HepG2 (cell line): ENCODE measurements at regions not wholly inside any gene's neighbourhood (a gene's known extent, or its start where the extent isn't known, plus 50 kb on each side); places are given as distances from the start of the nearest gene placed in this dataset.

Experiments
- AHR ChIP-seq: IDR thresholded peaks from 2 replicates; pipeline ENCODE4 v1.6.1; 2018; ENCODE audit warnings: missing genetic modification reagents, missing compliant biosample characterization
- MLLT10 ChIP-seq: sonication (generic); formaldehyde crosslinking; IDR thresholded peaks from 2 replicates; pipeline ENCODE4 v1.4.0; 2020; ENCODE audit warnings: missing genetic modification reagents
- NAIF1 ChIP-seq: sonication (generic); formaldehyde crosslinking; IDR thresholded peaks from 2 replicates; pipeline ENCODE4 v1.5.0; 2020; ENCODE audit warnings: mild to moderate bottlenecking, missing genetic modification reagents, borderline replicate concordance
- NFYC ChIP-seq: IDR thresholded peaks from 2 replicates; pipeline ENCODE4 v1.6.1; 2016; ENCODE audit warnings: missing genetic modification reagents, missing compliant biosample characterization
- SP140L ChIP-seq: sonication (generic); formaldehyde crosslinking; IDR thresholded peaks from 2 replicates; pipeline ENCODE4 v1.4.0; 2020; ENCODE audit warnings: missing genetic modification reagents, borderline replicate concordance
- XBP1 ChIP-seq: sonication (generic); formaldehyde crosslinking; IDR thresholded peaks from 2 replicates; pipeline ENCODE4 v1.5.0; 2020; ENCODE audit warnings: missing genetic modification reagents
- ZBTB42 ChIP-seq: sonication (generic); formaldehyde crosslinking; IDR thresholded peaks from 2 replicates; pipeline ENCODE4 v1.5.0; 2020; ENCODE audit warnings: mild to moderate bottlenecking, missing genetic modification reagents
- ZNF205 ChIP-seq: IDR thresholded peaks from 2 replicates; pipeline ENCODE4 v1.6.1; 2018; ENCODE audit warnings: missing biosample characterization, missing genetic modification reagents
- ZNF589 ChIP-seq: sonication (generic); formaldehyde crosslinking; conservative IDR thresholded peaks from 2 replicates; pipeline ENCODE4 v1.8.0; 2022; ENCODE audit warnings: mild to moderate bottlenecking, moderate library complexity, missing genetic modification reagents
- ZNF670 ChIP-seq: sonication (generic); formaldehyde crosslinking; IDR thresholded peaks from 2 replicates; pipeline ENCODE4 v1.8.0; 2022; ENCODE audit warnings: mild to moderate bottlenecking, missing genetic modification reagents, borderline replicate concordance
- ZNF720 ChIP-seq: sonication (generic); formaldehyde crosslinking; IDR thresholded peaks from 2 replicates; pipeline ENCODE4 v1.4.0; 2020; ENCODE audit warnings: missing genetic modification reagents
- ZNF780A ChIP-seq: sonication (generic); formaldehyde crosslinking; IDR thresholded peaks from 2 replicates; pipeline ENCODE4 v1.8.0; 2022; ENCODE audit warnings: mild to moderate bottlenecking, missing genetic modification reagents, moderate library complexity
- ZNF816 ChIP-seq: sonication (generic); formaldehyde crosslinking; IDR thresholded peaks from 2 replicates; pipeline ENCODE4 v1.8.0; 2022; ENCODE audit warnings: missing genetic modification reagents, mild to moderate bottlenecking, borderline replicate concordance
- ZNF850 ChIP-seq: sonication (generic); formaldehyde crosslinking; conservative IDR thresholded peaks from 2 replicates; pipeline ENCODE4 v1.9.0; 2021; ENCODE audit warnings: mild to moderate bottlenecking, missing genetic modification reagents
- TF ChIP-seq, protein P1 (sequence below): sonication (generic); formaldehyde crosslinking; IDR thresholded peaks from 2 replicates; pipeline ENCODE4 v1.4.0; 2020; ENCODE audit warnings: missing genetic modification reagents, mild to moderate bottlenecking, borderline replicate concordance
- TF ChIP-seq, protein P2 (sequence below): sonication (generic); formaldehyde crosslinking; IDR thresholded peaks from 2 replicates; pipeline ENCODE4 v1.4.0; 2020; ENCODE audit warnings: missing genetic modification reagents
- TF ChIP-seq, protein P3 (sequence below): sonication (generic); formaldehyde crosslinking; IDR thresholded peaks from 2 replicates; pipeline ENCODE4 v1.4.0; 2020; ENCODE audit warnings: missing genetic modification reagents
- TF ChIP-seq, protein P4 (sequence below): sonication (generic); formaldehyde crosslinking; IDR thresholded peaks from 2 replicates; pipeline ENCODE4 v1.4.0; 2020; ENCODE audit warnings: mild to moderate bottlenecking, missing genetic modification reagents

DNA sequence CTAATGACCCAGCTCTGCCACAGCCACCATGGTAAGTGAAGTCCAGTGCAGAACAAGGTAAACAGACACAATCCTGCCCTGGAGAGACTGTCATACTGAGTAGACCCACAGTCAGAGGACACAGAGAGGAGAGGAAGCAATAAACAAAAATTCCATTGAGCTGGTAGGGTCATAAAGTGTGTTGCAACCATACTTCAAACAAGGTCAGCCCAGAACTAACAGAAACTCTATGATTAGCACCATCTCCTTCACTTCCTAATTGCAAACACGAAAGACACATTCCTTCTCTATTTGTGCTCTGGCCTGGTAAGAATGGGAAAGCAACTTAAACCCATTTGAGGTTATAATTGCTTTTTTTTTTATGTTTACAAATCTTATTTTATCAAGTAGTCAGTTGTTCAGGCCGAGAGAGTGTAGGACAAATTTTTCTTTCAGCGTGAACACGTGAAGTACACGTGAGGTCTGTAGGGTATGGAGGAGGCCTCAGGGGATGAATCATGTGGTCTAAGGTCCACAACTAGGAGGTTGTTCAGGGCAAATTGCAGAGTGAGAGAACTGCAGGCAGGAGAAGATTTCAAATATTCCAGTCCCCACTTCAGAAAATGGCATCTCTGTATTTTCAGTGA, 71.4 kb upstream of the GLS start (continued):
- TF ChIP-seq ZBTB42 (CRISPR knock-in tag) (0 out of 2 replicates have a peak, but pooled peaks have one; percentile 27), ZNF205 (CRISPR knock-in tag) (peak; percentile 86), AHR (CRISPR knock-in tag) (no peak; the same call in 1 of the 2 replicates), XBP1 (CRISPR knock-in tag) (peak; percentile 81; the same call in 1 of the 2 replicates), ZNF670 (peak; percentile 93), MLLT10 (no peak), ZNF720 (CRISPR knock-in tag) (no peak), NAIF1 (CRISPR knock-in tag) (peak; percentile 87), ZNF850 (CRISPR knock-in tag) (no peak), NFYC (peak; percentile 26; the same call in 1 of the 2 replicates), SP140L (CRISPR knock-in tag) (peak; percentile 96), ZNF780A (CRISPR knock-in tag) (peak; percentile 51; the same call in 1 of the 2 replicates), ZNF589 (peak; percentile 49; the same call in 1 of the 2 replicates), ZNF816 (CRISPR knock-in tag) (peak; percentile 85; the same call in 1 of the 2 replicates)
- TF ChIP-seq, protein P1, sequence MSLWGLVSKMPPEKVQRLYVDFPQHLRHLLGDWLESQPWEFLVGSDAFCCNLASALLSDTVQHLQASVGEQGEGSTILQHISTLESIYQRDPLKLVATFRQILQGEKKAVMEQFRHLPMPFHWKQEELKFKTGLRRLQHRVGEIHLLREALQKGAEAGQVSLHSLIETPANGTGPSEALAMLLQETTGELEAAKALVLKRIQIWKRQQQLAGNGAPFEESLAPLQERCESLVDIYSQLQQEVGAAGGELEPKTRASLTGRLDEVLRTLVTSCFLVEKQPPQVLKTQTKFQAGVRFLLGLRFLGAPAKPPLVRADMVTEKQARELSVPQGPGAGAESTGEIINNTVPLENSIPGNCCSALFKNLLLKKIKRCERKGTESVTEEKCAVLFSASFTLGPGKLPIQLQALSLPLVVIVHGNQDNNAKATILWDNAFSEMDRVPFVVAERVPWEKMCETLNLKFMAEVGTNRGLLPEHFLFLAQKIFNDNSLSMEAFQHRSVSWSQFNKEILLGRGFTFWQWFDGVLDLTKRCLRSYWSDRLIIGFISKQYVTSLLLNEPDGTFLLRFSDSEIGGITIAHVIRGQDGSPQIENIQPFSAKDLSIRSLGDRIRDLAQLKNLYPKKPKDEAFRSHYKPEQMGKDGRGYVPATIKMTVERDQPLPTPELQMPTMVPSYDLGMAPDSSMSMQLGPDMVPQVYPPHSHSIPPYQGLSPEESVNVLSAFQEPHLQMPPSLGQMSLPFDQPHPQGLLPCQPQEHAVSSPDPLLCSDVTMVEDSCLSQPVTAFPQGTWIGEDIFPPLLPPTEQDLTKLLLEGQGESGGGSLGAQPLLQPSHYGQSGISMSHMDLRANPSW (CRISPR knock-in tag), result peak; percentile 93
- TF ChIP-seq, protein P2, sequence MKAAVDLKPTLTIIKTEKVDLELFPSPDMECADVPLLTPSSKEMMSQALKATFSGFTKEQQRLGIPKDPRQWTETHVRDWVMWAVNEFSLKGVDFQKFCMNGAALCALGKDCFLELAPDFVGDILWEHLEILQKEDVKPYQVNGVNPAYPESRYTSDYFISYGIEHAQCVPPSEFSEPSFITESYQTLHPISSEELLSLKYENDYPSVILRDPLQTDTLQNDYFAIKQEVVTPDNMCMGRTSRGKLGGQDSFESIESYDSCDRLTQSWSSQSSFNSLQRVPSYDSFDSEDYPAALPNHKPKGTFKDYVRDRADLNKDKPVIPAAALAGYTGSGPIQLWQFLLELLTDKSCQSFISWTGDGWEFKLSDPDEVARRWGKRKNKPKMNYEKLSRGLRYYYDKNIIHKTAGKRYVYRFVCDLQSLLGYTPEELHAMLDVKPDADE, result no peak
- TF ChIP-seq, protein P3, sequence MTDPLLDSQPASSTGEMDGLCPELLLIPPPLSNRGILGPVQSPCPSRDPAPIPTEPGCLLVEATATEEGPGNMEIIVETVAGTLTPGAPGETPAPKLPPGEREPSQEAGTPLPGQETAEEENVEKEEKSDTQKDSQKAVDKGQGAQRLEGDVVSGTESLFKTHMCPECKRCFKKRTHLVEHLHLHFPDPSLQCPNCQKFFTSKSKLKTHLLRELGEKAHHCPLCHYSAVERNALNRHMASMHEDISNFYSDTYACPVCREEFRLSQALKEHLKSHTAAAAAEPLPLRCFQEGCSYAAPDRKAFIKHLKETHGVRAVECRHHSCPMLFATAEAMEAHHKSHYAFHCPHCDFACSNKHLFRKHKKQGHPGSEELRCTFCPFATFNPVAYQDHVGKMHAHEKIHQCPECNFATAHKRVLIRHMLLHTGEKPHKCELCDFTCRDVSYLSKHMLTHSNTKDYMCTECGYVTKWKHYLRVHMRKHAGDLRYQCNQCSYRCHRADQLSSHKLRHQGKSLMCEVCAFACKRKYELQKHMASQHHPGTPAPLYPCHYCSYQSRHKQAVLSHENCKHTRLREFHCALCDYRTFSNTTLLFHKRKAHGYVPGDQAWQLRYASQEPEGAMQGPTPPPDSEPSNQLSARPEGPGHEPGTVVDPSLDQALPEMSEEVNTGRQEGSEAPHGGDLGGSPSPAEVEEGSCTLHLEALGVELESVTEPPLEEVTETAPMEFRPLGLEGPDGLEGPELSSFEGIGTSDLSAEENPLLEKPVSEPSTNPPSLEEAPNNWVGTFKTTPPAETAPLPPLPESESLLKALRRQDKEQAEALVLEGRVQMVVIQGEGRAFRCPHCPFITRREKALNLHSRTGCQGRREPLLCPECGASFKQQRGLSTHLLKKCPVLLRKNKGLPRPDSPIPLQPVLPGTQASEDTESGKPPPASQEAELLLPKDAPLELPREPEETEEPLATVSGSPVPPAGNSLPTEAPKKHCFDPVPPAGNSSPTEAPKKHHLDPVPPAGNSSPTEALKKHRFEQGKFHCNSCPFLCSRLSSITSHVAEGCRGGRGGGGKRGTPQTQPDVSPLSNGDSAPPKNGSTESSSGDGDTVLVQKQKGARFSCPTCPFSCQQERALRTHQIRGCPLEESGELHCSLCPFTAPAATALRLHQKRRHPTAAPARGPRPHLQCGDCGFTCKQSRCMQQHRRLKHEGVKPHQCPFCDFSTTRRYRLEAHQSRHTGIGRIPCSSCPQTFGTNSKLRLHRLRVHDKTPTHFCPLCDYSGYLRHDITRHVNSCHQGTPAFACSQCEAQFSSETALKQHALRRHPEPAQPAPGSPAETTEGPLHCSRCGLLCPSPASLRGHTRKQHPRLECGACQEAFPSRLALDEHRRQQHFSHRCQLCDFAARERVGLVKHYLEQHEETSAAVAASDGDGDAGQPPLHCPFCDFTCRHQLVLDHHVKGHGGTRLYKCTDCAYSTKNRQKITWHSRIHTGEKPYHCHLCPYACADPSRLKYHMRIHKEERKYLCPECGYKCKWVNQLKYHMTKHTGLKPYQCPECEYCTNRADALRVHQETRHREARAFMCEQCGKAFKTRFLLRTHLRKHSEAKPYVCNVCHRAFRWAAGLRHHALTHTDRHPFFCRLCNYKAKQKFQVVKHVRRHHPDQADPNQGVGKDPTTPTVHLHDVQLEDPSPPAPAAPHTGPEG (CRISPR knock-in tag), result peak; percentile 89
- TF ChIP-seq, protein P4, sequence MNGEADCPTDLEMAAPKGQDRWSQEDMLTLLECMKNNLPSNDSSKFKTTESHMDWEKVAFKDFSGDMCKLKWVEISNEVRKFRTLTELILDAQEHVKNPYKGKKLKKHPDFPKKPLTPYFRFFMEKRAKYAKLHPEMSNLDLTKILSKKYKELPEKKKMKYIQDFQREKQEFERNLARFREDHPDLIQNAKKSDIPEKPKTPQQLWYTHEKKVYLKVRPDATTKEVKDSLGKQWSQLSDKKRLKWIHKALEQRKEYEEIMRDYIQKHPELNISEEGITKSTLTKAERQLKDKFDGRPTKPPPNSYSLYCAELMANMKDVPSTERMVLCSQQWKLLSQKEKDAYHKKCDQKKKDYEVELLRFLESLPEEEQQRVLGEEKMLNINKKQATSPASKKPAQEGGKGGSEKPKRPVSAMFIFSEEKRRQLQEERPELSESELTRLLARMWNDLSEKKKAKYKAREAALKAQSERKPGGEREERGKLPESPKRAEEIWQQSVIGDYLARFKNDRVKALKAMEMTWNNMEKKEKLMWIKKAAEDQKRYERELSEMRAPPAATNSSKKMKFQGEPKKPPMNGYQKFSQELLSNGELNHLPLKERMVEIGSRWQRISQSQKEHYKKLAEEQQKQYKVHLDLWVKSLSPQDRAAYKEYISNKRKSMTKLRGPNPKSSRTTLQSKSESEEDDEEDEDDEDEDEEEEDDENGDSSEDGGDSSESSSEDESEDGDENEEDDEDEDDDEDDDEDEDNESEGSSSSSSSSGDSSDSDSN (CRISPR knock-in tag), result peak; percentile 46
